Body of pancreas (tissue), 4 donors: ENCODE measurements at regions not wholly inside any gene's neighbourhood (a gene's known extent, or its start where the extent isn't known, plus 50 kb on each side); places are given as distances from the start of the nearest gene placed in this dataset.

Source experiments
- POLR2A ChIP-seq, 3 donors: fragments of 450-650 bp; IDR thresholded peaks; one replicate each; pipeline ENCODE4 v1.6.1; 2016; ENCODE audit warnings: antibody characterized with exemption in 3 of 3, mild to moderate bottlenecking in 2 of 3
- TF ChIP-seq, protein P1 (sequence below), 7 experiments: fragments of 450-650 bp in 4 of 7; fragments of 200-600 bp in 3 of 7; sonication (generic) in 3 of 7; IDR thresholded peaks; one replicate each; pipeline ENCODE4 v1.5.1; 2016 to 2019; ENCODE audit warnings: antibody characterized with exemption in 7 of 7

- TF ChIP-seq, protein P1, sequence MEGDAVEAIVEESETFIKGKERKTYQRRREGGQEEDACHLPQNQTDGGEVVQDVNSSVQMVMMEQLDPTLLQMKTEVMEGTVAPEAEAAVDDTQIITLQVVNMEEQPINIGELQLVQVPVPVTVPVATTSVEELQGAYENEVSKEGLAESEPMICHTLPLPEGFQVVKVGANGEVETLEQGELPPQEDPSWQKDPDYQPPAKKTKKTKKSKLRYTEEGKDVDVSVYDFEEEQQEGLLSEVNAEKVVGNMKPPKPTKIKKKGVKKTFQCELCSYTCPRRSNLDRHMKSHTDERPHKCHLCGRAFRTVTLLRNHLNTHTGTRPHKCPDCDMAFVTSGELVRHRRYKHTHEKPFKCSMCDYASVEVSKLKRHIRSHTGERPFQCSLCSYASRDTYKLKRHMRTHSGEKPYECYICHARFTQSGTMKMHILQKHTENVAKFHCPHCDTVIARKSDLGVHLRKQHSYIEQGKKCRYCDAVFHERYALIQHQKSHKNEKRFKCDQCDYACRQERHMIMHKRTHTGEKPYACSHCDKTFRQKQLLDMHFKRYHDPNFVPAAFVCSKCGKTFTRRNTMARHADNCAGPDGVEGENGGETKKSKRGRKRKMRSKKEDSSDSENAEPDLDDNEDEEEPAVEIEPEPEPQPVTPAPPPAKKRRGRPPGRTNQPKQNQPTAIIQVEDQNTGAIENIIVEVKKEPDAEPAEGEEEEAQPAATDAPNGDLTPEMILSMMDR (IDR thresholded peaks at IDR 0.05) = no peak
- TF ChIP-seq POLR2A (IDR thresholded peaks at IDR 0.05) = no peak
These were observed 583.4 kb upstream of the ITGA1 start for GRCh38 chr5:52204310-52204709.
